HL-60/S4 treated with retinoic acid at 250 ng/mL for 4 days and 3 days (cell line): ENCODE measurements at regions not wholly inside any gene's neighbourhood (a gene's known extent, or its start where the extent isn't known, plus 50 kb on each side); places are given as distances from the start of the nearest gene placed in this dataset.

Experiments
- in situ Hi-C: fragments of 300-500 bp; cut with MboI; formaldehyde crosslinking; loops from 2 replicates; pipeline ENCODE4 v1.7.0; 2022; ENCODE audit warnings: low sequenced_read_pairs

DNA sequence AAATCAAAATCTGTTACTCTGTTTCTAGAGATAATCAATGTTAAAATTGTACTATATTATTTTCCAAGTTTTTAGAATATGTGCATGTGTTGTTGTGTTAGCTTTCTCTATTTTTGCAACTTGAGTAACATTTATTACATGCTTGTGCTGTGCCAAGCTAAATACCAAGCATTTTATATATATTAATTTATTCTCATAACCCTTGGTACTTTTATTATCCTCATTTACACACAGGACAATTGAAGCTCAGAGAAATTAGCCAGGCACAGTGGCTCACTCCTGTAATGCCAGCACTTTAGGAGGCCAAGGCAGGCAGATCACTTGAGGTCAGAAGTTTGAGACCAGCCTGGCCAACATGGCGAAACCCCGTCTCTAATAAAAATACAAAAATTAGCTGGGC lies 254.0 kb upstream of the DMRT1 start:
- in situ Hi-C loops: no loop called here

DNA sequence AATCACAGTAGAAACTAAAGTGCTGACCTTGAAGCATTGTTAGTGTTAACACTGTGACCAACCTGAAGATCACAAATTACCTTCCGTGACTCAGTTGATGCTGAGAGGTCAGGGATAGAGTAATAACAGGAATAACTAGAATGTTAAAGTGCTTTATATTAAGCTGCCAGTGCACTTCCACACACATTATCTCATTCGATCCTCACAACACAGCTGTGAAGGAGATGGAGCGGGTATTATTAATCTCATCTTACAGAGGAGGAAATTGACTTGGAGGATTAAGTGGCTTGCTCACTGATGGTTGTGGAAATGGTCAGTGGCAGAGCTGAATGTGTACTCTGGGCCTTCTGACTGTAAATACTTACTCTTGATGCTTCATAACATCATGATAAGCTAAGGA lies 252.5 kb upstream of the DMRT1 start:
- in situ Hi-C loops: no loop called here

DNA sequence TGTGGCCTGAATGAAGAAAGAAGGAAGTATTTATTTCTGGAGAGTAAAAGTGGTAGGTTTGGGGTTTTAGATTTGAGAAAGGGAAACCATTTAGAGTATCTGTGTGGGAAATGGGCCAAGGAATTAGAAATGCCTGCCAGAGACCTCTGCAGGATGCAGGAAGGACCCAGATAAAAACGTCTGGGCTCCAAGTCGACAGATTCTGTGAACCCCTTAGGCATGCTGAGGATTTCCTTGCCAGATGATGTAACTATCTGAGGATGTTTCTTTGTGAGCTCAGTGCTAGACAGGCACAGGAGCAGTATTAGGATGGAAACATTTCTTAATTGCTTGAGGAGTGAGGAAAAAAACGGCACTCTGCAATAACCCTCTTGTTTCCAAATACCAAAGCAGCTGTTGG lies 251.8 kb upstream of the DMRT1 start:
- in situ Hi-C loops: no loop called here

DNA sequence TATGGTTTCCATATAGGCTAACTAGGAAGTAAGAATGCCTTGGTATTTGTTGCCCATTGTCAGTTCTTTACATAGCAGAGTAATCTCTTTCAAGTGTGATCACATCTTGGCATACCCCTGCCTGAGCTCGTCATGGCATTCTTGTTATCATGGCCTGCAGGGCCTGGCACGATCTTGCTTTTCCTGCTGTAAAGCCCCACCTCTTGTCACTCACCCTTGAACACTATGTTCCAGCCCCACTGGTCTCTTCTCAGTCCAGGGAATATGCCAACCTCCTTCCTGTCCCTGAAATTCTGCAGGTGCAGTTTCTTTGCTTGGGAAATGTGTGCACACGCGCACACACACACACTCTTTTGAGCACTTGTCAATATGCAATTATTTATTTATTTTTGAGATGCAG lies 250.2 kb upstream of the DMRT1 start:
- in situ Hi-C loops: no loop called here

DNA sequence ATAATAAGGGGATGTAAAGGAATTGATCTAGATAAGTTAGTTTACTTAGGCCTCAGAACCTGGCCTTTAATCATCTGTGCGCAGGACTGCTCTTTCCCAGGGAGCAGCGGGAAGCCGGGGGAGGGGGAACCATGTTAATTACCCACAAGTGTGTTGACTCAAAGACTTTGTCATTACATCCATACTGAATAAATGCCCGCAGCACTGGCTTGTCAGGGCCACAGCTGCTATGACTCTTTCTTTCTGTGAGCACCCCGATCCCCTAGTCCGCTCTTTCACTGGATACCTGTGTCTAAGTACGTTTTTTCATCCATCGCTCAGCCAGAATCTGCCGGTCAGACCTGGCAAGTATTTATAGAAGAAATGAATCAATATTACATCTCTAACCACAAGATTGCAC lies 249.3 kb upstream of the DMRT1 start:
- in situ Hi-C loops: no loop called here

DNA sequence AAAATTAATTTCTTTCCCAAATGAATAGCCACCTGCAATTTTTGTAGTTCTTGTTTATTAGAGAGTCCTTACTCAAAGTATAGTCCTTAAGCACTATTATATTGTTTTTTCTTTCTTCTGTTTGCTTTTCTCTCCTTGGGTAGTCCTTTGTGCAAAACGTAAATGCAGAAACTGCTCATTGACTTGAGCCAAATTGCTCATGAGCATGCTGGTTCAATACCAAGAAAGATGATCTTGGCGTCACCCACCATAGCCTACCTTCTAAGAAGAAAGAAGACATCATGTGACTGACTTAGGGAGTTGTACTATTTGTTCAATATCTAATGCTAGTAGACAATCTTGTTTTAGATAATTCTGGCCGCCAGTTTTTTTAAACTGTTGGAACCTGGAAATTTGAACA lies 248.8 kb upstream of the DMRT1 start:
- in situ Hi-C loops: no loop called here

DNA sequence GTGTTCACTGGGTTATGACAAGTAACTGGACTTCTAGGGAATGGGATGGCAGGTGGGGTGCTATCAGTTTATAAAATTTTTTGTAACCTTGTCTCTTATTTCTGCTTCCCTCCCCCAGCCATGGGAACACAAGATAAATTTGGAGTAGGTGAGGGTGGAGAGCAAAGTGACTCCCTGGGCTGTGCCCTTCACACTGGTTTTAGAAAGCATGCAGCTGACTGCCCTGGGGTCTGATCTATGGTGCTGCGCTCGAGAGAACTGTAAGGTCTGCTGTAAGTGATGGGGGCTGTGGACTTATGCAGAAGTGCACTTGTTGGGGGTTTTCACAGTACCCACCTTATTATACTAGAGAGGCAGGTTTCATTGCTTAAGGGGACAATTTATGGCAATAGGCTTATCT lies 247.7 kb upstream of the DMRT1 start:
- in situ Hi-C loops: no loop called here

DNA sequence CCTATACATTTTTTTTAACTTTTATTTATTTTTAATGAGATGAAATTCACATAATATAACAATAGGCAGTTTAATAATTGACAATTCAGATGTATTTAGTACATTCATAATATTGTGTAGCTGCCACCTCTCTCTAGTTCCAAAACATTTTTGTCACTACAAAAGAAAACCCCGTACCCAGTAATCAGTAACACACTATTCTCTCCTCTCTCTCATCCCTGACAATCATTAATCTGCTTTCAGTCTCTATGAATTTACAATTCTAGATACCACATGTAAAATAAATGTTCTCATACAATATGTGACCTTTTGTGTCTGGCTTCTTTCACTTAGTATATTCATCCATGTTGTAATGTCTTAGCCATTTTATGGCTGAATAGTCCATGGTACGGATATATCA lies 244.8 kb upstream of the DMRT1 start:
- in situ Hi-C loops: no loop called here

DNA sequence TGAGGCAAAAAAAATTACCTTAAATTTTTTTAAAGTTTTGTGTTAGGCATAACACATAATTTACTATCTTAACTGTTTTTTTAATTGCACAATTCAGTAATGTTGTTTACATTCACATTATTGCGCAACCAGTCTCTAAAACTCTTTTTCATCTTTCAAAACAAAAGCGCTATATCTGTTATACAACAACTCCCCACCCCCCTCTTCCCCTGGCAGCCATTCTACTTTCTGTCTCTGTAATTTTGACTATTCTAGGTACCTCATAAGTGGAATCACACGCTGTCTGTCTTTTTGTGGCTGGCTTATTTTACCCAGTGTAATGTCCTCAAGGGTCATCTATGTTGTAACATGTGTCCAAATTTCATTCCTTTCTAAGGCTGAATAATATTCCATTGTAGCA lies 241.5 kb upstream of the DMRT1 start:
- in situ Hi-C loops: loop anchor here (25.0 kb wide), 1 partner anchor 412 kb away; no protein-coding TSS in a partner anchor

DNA sequence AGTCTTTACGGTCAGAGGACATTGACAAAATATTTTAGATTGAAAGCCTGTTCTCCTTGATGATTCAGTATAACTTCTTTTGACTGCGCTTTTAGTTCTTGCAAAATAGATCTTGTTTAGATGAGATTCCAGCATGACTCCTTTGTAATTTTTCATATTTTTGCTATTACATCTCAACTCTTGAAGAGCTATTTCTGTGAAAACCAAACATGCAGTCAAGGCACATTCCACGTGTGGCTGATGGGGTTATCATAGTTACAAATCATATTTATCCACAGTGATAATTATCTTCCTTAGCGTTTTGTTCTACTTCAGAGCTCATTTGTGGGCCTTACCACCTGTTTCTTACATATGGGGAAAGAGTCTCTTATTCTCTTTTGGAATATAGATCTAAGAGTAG lies 238.8 kb upstream of the DMRT1 start:
- in situ Hi-C loops: loop anchor here (25.0 kb wide), 1 partner anchor 410 kb away; no protein-coding TSS in a partner anchor

DNA sequence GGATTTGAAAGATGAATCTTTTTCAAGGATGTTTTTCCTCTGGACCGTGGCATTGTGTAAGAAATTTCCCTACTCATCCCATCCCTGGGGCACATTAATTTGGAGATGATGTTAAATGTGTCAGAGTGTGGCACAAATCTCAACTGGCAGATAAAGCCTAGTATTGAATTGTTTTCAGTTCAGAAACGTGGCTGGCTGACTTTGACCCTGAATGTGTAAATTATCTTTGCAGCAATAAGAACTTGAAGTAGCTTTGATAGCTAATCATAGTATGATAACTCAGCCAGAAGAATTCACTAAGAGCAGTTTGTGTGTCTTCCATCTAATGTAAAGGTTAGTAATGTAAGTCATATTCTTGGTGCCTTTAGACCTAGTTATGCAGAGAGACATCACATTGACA lies 238.4 kb upstream of the DMRT1 start:
- in situ Hi-C loops: loop anchor here (25.0 kb wide), 1 partner anchor 409 kb away; no protein-coding TSS in a partner anchor

DNA sequence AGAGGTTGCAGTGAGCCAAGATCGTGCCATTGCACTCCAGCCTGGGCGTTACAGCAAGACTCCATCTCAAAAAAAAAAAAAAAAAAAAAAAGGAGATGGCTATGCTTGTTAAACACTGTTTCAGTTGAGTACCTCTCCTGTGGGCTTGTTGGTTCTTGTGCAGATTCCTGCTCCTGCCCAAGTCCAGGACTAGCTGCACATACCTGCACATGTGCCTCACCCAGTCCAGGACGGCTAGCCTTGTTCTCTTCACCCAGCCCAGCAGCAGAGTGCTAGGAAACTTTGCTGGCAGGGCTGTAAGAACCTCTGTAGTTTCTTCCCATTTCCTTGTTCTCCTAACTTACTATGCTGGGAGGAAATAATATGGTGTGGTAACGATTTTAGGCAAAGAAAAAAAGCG lies 234.1 kb upstream of the DMRT1 start:
- in situ Hi-C loops: loop anchor here (25.0 kb wide), 1 partner anchor 405 kb away; no protein-coding TSS in a partner anchor

DNA sequence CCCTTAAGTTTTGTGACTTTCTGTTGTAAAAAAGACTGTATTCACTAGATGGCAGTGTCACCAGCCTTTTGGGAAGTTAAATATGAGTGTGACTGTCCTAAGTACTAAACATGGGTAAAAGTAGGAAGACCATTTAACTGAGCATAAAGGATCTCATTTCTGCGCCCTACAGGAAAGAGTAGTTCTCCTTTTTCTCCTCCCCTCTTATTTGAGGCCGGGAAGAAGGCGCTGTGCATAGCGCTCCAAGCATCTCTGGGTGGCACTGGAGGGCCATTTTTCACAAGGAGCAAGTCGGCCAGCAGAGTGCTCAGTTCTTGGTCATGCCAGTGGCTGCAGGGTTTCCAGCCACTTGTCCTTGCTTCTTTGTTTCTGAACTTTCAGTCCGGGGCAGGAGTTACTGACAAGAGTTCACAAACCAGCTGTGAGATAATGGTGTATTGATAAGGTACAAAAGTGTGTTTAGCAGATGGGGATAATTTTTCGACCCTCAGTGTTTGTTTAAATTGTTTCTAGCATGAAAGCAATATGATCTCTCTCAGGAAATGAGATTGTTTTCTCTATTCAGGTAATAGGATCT lies 227.6 kb upstream of the DMRT1 start:
- in situ Hi-C loops: loop anchor here (5.0 to 25.0 kb wide), 2 partner anchors 153 to 398 kb away; no protein-coding TSS in a partner anchor

DNA sequence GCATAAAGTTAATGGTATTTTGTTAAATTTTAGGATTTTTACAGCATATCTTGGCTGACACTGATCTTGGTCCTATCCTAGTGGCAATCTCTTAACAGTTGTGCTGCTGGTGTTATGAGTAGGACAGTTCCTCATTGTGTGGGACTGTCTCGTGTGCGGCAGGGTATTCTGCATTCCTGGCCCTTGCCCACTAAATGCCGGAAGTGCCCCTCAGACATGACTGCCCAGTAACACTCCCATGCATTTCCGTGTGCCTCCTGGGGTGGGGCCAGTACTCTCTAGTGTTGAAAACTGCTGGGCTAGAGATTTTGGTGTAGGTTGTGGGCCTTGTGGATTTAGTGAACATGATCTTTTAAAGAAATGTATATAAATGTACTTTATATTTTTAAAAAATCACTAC lies 227.1 kb upstream of the DMRT1 start:
- in situ Hi-C loops: loop anchor here (5.0 to 25.0 kb wide), 2 partner anchors 153 to 398 kb away; no protein-coding TSS in a partner anchor

DNA sequence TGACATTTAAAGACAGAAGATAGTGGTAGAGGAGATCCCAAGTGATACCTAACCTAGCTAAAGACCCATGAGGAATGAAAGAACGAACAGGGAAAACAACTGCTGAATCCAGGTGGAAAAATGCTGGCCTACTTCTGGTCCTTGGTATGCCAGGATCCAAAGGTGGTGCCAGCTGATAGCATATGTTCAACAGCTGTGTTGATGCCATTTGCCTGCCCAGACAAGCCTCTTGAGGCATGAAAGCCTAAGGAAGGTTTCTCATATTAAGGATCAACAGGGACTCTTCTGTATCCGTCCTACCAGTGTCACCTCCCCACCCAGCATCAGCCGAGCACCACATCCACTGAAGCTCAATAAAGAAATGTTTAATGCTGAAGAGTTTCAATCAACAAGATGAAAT lies 225.7 kb upstream of the DMRT1 start:
- in situ Hi-C loops: loop anchor here (25.0 kb wide), 1 partner anchor 397 kb away; no protein-coding TSS in a partner anchor

DNA sequence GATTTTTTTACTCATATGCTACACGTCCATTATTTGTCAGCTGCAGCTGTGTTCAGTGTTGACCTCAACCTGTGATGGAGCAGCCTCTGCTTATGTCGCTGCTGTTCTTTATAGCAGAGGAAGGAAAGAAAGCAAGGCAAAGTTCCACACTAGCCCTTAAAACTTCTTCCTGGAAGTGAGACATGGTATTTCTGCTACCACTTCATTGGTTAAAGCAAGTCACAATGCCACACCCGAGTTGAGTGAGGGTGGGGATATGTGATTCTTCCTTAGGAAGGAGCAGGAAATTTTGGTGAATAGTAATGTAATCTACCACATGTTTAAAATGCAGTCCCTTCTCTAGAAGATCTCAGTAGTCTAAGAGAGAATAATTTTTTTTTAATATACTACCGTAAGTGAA lies 224.8 kb upstream of the DMRT1 start:
- in situ Hi-C loops: loop anchor here (25.0 kb wide), 1 partner anchor 396 kb away; no protein-coding TSS in a partner anchor

DNA sequence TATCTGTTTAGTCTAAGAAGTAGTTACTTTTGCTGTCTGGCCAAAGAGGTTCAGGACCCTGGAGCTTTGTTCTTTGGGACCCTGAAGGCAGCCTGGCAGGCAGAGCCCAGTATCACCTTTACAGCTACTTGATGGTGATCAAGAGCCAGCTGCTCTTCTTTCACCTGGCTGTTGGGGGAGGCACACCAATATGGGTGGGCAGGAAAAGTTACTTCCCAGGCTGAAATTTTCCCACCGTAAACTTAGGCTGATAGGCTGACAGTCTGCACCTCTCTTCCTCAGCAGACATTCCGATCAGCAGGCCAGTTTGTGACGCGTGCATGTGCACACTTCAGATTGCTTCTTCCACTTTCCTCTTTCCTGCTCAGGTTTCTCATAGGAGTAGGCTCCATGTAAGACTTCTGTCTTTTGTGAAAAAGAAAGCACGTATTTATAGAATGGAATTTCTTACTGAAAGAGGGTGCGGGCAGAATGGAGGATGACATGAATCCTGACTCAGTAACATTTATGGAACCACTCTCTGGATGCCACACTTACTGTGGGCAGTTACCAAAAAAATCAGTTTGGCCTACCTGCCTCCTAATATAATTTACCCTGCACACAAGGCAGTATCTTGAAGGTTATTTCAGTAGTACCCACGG lies 223.9 kb upstream of the DMRT1 start:
- in situ Hi-C loops: loop anchor here (25.0 kb wide), 1 partner anchor 395 kb away; no protein-coding TSS in a partner anchor

DNA sequence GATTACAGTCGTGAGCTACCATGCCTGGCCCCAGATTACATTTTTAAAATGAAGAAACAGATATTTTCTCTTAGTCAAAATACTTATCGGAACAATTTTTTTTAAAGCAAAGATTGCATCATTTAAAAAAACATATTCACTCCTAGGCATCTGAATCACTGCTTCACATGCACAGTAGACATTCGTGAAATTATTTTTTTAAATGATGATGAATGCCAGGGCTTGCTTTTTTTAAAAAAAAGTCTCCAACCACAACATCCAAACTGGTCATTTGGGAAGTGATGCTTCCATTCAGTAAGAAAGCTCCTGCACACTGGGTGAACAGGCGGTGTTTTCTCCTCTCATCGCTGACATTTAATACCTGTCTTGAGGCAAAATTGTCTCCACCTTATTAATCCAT lies 223.0 kb upstream of the DMRT1 start:
- in situ Hi-C loops: loop anchor here (25.0 kb wide), 1 partner anchor 394 kb away; no protein-coding TSS in a partner anchor

DNA sequence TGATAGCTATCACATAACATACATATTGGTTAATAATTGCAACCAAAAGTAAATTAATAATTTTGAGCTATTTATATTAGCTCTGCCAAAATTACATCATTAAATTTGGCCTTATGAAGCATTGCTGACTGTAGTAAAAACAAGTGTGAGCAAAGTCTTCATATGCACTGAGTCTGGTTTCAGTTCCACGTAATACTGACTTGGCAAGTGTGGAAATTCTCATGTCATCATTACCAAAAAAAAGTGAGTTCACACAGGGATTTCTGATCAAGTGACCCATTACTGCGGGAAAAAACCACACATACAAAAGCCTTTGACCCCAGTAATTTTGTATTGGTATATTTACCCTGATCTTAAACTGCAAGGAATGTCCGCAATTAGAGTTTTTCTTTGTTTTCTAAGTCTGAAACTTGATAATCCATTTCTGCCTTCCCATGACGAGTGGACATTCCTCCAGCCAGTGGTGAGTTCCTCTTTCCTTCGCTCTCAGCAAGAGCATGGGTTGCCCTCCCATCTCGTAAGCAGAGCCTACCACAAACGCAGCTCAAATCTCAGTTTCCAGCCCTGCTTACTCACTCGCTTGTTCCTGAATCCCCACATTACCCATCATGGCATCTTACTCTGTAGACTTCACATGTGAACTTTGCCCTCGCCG lies 220.2 kb upstream of the DMRT1 start:
- in situ Hi-C loops: loop anchor here (25.0 kb wide), 1 partner anchor 391 kb away; no protein-coding TSS in a partner anchor

DNA sequence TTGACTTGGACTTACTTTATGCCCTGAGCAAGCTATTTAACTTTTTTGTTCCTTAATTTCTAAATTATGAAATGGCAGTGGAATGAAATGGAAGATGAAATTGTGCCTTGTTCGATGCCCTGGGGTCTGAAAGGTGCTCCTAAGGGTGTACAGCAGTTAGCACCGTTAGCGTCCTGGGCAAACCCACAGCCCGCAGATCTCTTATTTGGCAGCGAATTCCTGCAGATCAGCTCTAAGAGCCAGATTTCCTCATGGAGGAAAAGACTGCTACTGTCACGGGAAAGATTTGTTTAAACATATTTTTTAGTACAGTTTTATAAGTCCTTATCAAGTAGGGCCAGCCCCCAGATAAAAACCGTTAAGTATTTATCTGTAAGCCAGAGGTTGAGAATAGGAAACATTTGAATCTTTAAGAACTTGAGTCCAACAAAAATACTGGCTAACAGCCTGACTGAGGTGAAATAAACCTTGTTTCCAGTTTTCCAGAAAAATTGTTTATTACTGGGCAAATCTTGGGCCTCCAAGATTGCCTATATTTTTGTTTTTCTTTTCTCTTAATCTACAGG lies 216.5 kb upstream of the DMRT1 start:
- in situ Hi-C loops: loop anchor here (25.0 kb wide), 1 partner anchor 387 kb away; no protein-coding TSS in a partner anchor

DNA sequence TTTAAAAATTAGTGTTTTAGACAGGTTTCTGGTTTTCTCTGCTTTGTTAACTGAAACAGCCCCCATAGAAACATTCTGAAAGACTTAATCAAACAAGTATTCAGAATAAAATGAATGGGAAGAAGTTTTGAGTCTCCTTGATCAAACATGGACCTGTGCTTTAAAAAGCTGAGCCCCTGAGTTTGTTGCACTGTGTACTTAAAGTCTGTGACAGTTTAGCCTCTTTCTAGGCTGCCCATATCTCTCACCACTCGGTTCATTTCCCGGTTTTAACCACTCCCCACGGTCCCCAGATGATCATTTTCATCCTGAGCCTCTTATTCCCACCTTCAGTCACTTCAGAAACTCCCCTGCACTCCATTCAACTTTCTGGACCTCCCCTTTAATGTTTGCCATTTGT lies 215.9 kb upstream of the DMRT1 start:
- in situ Hi-C loops: no loop called here
